GM18507 (cell line): ENCODE measurements at regions not wholly inside any gene's neighbourhood (a gene's known extent, or its start where the extent isn't known, plus 50 kb on each side); places are given as distances from the start of the nearest gene placed in this dataset.

ENCODE experiments used
- DNase-seq: peaks from one replicate; pipeline ENCODE4 v3.0.0; 2011; ENCODE audit warnings: low read depth; ENCODE audit not compliant: insufficient read length; ENCODE audit errors: extremely low spot score
- FAIRE-seq: peaks from 2 replicates; lab custom pipeline; 2011; peaks lifted over from hg19 to GRCh38; lab: Jason Lieb, UNC

GRCh38 chr11:26043665-26044064 is 288.3 kb upstream of the ANO3 start:
- DNase-seq = no peak
- FAIRE-seq = no peak

GRCh38 chr11:26044389-26044788 is 287.5 kb upstream of the ANO3 start:
- FAIRE-seq = no peak
- no peak for DNase-seq

DNA sequence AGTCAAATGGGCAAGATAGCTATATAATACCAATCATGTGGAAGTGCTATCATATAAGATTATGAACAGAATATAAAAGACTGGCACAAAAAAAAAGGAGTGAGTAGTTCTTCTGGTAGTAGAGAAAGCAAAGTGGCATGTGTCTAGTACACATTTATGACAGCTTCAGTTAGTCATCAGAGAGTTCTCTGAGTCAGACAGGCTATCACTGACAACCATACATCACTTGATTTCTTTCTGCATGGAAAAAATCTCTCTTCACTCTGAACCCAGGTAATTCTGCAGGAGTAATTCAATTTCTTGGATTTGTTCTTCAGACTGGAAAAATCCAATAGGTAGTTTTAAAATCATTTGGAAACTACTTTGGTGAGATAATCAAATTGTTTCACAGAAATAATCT is 286.8 kb upstream of the ANO3 start:
- no peak for FAIRE-seq
- DNase-seq = no peak

DNA sequence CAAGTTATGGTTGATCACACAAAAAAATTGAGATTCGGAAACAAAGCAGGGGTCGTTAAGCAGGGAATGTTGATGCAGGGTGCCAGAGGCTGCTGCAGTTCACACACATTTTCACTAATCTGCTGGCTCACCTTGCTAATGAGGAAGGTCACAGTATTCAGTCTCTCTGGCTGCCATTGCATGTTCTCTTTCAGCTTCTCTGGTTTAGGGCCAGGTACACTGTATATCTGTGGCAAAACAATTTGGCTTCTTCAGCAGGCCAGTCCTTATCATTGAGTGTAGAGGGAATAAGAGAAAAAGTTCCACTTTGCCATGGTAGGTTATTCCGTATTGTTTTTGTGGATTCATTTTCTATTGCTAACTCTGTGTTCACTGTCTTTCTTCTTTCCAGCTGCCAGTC is 283.7 kb upstream of the ANO3 start:
- DNase-seq (no peak), FAIRE-seq (no peak)

DNA sequence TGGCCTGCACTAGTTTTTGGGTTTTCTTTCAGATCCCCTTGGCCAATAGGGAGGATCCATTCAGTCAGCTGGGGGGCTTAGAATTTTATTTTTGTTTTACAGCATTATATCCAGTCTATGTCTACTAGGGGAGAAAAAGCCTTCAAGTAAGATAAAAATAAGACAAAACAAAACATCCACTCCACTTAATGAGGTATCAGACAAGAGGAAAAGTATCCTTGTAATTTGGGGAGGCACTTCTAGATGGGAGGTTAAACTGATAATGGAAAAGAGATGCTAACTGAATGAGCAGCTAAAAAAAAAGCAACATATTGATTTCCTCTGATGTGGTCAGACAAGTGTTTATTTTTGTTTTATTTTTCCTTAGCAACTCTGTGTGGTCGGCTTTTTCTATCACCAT is 278.0 kb upstream of the ANO3 start:
- FAIRE-seq (no peak), DNase-seq (no peak)

DNA sequence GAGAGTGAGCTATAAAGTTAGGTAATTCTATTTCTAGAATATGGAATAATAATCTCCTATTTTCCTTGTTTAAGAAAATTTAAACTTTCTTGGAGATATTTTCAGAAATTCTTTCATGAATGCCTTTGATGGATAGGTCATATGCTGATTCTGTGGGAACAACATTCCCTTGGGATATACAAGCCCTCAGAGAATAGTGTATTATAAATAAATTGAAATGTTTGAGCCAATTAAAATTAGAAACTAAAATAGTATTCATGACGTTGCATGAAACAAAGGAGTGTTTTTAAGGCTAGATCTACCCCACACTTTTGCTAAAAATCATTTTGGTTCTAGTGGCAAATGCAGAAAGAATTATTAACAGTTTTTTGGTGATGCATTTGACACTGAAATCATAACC is 269.3 kb upstream of the ANO3 start:
- DNase-seq (no peak), FAIRE-seq (no peak)

DNA sequence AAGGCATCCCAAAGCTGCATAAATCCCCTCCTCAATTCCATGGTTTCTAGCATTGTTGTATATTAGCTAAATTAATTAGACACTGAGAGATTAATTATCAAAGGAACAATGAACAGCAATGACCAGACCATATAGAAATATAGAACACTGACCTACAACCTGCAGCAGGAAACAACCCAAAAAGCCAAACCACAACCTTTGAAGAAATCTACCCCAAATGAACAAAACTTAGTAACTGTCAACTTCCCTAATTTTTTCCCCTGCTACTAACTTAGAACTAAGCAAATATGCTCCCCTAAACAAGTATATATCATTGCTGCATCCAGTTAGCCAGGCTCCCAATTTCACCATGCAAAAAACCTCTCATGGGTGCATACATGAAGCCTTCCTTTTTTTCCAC is 268.0 kb upstream of the ANO3 start:
- DNase-seq (no peak), FAIRE-seq (no peak)

- no peak for DNase-seq
- no peak for FAIRE-seq
These were observed 266.0 kb upstream of the ANO3 start for GRCh38 chr11:26065944-26066343.

- DNase-seq (no peak), FAIRE-seq (no peak)
These were observed 261.1 kb upstream of the ANO3 start for GRCh38 chr11:26070714-26071380.

GRCh38 chr11:26072614-26073153 is 259.2 kb upstream of the ANO3 start:
- DNase-seq (no peak), FAIRE-seq (no peak)

DNA sequence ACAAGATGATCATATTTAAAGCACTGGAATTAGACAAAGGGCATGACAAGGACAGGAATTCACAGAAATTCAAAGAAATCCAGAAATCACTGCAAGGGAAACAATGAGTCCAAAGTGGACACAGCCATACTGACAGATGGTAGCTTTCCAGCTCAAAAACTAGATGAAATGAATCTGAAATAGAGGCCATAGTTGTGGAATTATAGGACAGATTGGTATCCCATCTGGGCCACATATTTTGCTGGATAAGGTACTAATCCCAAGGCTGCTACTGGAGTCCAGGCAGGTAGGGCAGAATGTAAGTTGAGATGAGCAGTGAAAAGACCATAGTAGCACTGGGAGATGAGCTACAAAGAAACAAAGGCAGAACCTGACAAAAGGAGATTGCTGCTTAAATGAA is 258.3 kb upstream of the ANO3 start:
- DNase-seq = no peak
- no peak for FAIRE-seq

DNA sequence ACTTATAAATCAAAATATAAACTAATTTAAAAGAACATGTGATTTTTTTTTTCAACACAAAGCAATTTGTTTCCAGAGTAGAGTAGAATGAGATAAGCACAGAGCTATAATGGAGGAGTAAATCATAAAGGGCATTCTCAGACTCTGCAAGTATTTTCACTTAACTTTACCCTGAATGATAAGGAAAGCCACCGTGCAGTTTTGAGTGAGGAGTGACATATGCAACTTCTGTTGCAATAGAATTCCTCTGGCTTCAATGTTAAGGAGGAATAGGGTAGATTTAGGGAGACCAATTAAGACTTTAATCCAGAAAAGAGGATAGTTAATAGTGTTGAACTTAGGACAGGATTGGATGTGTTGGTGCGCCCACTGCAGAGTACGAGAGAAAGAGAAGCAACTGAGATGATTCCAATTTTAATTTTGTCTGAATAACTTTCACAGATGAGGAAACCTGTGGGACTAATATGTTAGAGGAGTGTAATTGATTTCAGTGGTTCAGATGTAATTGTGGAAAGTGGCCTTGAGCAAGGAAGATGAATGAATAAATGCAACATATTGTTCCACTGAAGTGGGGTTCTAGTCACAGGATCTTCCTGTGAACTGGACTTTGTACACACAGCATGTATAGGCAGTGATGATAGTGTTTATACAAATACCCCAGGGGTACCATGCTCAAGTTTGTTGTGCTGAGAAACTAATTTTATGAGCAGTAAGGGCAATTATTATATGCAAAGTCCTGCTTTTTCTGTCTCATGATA is 255.5 kb upstream of the ANO3 start:
- DNase-seq (no peak), FAIRE-seq (no peak)

DNA sequence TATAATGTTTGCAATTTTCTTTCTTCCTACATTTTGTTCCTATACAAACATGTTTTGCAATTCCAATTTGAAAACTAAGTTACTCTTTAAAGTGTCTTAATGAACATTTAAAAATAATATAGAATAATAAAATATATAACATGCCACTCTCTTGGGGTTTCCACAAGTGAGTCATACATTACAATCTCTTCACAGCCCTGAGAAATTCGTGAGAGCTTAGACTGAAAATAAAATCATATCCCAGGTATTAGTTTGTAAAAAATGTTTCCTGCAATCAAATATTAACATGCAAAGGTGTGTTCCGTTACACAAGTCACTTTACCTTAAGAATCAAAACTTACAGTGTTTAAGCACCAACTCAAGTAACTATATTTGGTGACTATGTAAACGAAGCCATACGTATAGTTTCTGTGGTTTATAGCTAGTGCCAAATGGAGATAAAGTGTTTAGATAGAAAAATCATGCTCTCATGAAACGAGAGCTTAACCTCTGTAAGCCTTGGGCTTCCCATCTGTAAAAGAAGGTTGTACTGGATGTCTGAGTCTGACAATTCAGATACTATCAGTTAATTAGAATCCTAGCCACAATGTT is 253.6 kb upstream of the ANO3 start:
- DNase-seq (no peak), FAIRE-seq (no peak)

DNA sequence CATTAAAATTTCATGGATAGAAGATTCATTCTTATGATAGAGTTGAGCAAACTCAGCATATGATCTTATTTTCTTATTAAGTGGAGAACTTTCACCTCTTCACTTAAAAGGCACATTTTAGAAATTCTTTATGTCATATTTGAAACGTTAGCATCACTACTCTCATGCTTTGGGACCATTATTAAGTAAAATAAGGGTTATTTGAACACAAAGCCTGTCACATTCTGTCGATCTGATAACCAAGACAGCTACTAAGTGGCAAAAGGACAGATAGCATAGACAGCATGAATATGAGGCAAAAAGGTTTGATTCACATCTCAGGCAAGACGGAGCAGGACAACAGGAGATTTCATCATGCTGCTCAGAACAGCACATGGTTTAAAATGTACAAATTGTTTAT is 247.6 kb upstream of the ANO3 start:
- no peak for DNase-seq
- no peak for FAIRE-seq

- DNase-seq (no peak), FAIRE-seq (no peak)
These were observed 245.9 kb upstream of the ANO3 start for GRCh38 chr11:26086028-26086427.

DNA sequence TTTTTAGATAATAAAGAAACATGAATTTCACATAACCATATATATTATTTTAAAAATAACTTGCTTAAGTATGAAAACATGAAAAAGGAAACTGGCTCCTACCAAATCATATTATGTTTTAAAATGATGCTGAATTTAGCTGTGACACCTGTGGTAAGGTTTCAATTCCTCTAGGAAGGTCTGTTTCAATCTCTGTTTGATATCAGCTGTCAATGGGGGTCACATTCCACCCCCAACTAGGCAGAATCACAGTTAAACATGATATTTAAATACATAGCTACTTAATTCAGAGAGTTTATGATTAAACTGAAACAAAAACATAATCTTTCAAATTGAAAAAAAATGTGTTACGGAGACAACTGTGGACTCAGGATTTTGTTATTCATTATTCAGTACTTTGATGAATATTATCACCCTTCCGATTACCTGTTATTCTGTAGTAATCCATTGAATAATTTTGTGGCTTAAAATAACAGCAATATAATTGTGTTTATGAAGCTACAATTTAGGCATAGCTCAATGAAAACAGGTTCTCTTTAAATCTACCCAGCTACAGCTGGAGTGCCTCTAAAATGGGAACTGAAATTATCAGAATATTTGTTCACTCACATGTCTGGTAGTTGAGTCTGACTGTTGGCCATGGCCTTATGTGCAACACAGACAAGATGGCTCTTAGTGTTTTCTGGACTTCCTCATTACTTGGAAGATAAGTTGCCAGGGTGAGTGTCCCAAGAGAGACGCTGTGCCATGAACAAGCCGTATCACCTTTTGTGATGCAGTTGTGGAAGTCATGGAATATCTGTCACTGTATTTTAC is 244.6 kb upstream of the ANO3 start:
- no peak for DNase-seq
- FAIRE-seq = peak; percentile 87

- DNase-seq = no peak
- no peak for FAIRE-seq
These were observed 243.5 kb upstream of the ANO3 start for GRCh38 chr11:26088391-26088790.

GRCh38 chr11:26090651-26091050 is 241.3 kb upstream of the ANO3 start:
- no peak for DNase-seq
- FAIRE-seq = no peak

DNA sequence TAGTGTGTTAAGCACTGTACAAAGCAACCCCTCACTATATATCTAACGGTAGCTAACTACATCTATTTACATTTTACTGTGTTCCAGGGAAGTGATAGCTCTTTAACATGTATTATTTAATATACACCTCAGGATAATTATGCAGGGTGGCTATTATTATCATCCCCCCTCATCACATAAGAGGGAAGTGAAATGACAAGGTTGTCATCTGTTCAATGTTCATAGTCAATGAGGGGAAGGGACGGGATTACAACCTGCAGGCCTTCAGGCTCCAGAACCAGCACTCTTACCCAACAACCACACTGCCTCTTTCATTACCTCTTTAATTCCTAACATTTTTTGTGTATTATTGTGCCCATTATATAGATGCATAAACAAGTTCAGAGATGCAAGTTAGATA is 238.7 kb upstream of the ANO3 start:
- DNase-seq (no peak), FAIRE-seq (no peak)

DNA sequence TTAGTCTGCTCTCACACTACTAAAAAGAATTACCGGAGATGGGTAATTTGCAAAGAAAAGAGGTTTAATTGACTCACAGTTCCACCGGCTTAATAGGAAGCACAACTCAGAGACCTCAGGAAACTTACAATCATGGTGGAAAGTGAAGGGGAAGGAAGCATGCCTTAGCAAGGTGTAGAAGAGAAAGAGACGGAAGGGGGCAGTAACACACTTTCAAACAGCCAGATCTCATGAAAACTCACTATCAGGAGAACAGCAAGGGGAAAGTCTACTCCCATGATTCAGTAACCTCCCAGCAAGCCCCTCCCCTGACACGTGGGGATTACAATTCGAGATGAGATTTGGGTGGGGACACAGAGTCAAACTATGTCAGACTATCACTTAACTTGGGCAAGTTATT is 236.6 kb upstream of the ANO3 start:
- DNase-seq (no peak), FAIRE-seq (no peak)
